PC-3 (cell line): ENCODE measurements at regions not wholly inside any gene's neighbourhood (a gene's known extent, or its start where the extent isn't known, plus 50 kb on each side); places are given as distances from the start of the nearest gene placed in this dataset.

Experiments
- ATAC-seq: fragments of 200-7000 bp; cut with Tn5 transposase; 2 replicates; pipeline ENCODE4 v1.9.1; 2020; ENCODE audit warnings: mild to moderate bottlenecking, moderate library complexity
- BruUV-seq: library from RNA; stranded (reverse); fragments of 400-500 nt; replicated peaks from 2 replicates; lab custom pipeline; 2021; lab: Mats Ljungman, UMichigan
- CTCF ChIA-PET: fragments of 300-600 bp; sonication (Branson Sonifier 250); formaldehyde crosslinking; loops from one replicate; lab custom pipeline; 2022; ENCODE audit warnings: antibody characterized with exemption; lab: Charles Lee
- POLR2A ChIA-PET: fragments of 300-600 bp; sonication (Branson Sonifier 250); formaldehyde crosslinking; loops from one replicate; lab custom pipeline; 2022; ENCODE audit warnings: antibody characterized with exemption; ENCODE audit not compliant: unreplicated experiment; lab: Charles Lee
- DNase-seq: peaks from one replicate; pipeline ENCODE4 v3.0.0-alpha.2; 2015
- H2AFZ ChIP-seq: fragments of 300-600 bp; sonication (generic); 2 replicates; pipeline ENCODE4 v1.6.0; 2016; ENCODE audit warnings: antibody characterized with exemption, low read length
- H3F3A ChIP-seq: fragments of 300-600 bp; sonication (generic); one replicate; pipeline ENCODE4 v1.6.0; 2017; ENCODE audit warnings: antibody characterized with exemption, low read length, control low read depth, mild to moderate bottlenecking; ENCODE audit not compliant: unreplicated experiment
- H3K27ac ChIP-seq: fragments of 300-600 bp; sonication (generic); 2 replicates; pipeline ENCODE4 v1.5.1; 2016; ENCODE audit warnings: mild to moderate bottlenecking, low read length
- H3K27me3 ChIP-seq: fragments of 300-600 bp; sonication (generic); 2 replicates; pipeline ENCODE4 v1.6.1; 2016; ENCODE audit warnings: low read length, mixed read lengths
- H3K36me3 ChIP-seq: fragments of 300-600 bp; sonication (generic); 2 replicates; pipeline ENCODE4 v1.6.1; 2016; ENCODE audit warnings: low read depth, mixed run types, low read length, mixed read lengths
- H3K4me1 ChIP-seq: fragments of 300-600 bp; sonication (generic); 2 replicates; pipeline ENCODE4 v1.5.1; 2016; ENCODE audit warnings: low read length; ENCODE audit not compliant: insufficient read depth
- H3K4me2 ChIP-seq: fragments of 300-600 bp; sonication (generic); 2 replicates; pipeline ENCODE4 v1.6.0; 2016; ENCODE audit warnings: low read length
- H3K4me3 ChIP-seq: fragments of 300-600 bp; sonication (generic); 2 replicates; pipeline ENCODE4 v1.5.1; 2016; ENCODE audit warnings: mild to moderate bottlenecking, low read length, mixed read lengths
- H3K79me2 ChIP-seq: fragments of 300-600 bp; sonication (generic); 2 replicates; pipeline ENCODE4 v1.6.1; 2017; ENCODE audit warnings: low read length, mixed read lengths
- H3K9ac ChIP-seq: fragments of 300-600 bp; sonication (generic); 2 replicates; pipeline ENCODE4 v1.6.0; 2016; ENCODE audit warnings: mild to moderate bottlenecking, low read length
- H3K9me2 ChIP-seq: fragments of 300-600 bp; sonication (generic); replicated peaks from 2 replicates; pipeline ENCODE4 v1.6.1; 2016; ENCODE audit warnings: mixed run types, low read length, mixed read lengths
- H3K9me3 ChIP-seq: fragments of 300-600 bp; sonication (generic); 2 replicates; pipeline ENCODE4 v1.6.1; 2016; ENCODE audit warnings: low read length, mixed read lengths
- H4K20me1 ChIP-seq: fragments of 300-600 bp; sonication (generic); 2 replicates; pipeline ENCODE4 v1.6.1; 2016; ENCODE audit warnings: low read length, mixed read lengths
- CTCF ChIP-seq: fragments of 300-600 bp; sonication (generic); conservative IDR thresholded peaks from 2 replicates; pipeline ENCODE4 v1.5.1; 2017; ENCODE audit warnings: antibody characterized with exemption, low read depth, mild to moderate bottlenecking, low read length
- EZH2 ChIP-seq: fragments of 300-600 bp; sonication (generic); IDR thresholded peaks from one replicate; pipeline ENCODE4 v1.6.1; 2017; ENCODE audit warnings: antibody characterized with exemption, mild to moderate bottlenecking, low read length; ENCODE audit not compliant: unreplicated experiment
- EZH2phosphoT487 ChIP-seq: fragments of 300-600 bp; sonication (generic); IDR thresholded peaks from 2 replicates; pipeline ENCODE4 v1.6.1; 2018; ENCODE audit warnings: mild to moderate bottlenecking, antibody characterized with exemption, low read length, borderline replicate concordance
- intact Hi-C: fragments of 100-400 bp; cut with micrococcal nuclease; formaldehyde crosslinking; loops from 2 replicates; pipeline ENCODE4 v1.9.0; 2023

GRCh38 chr2:225120186-225120585 lies 77.9 kb upstream of the DOCK10 start:
- peak overlapping the region; percentile 77 for H3K27ac ChIP-seq
- H3F3A ChIP-seq = peaks cover 4% of the 10 kb centered on the region
- peak; percentile 78 for ATAC-seq
- H3K4me3 ChIP-seq = no peak overlapping the region
- no peaks in the 10 kb centered on the region for H3K27me3 ChIP-seq
- no peaks in the 10 kb centered on the region for H4K20me1 ChIP-seq
- H2AFZ ChIP-seq = no peak overlapping the region
- H3K36me3 ChIP-seq = no peaks in the 10 kb centered on the region
- H3K9me2 ChIP-seq = no peaks in the 10 kb centered on the region
- BruUV-seq = no TSS peak
- ChIA-PET CTCF (no interaction called here), POLR2A (no interaction called here)
- intact Hi-C loops = loop anchor here (1.0 to 10.0 kb wide), 5 partner anchors 72 to 435 kb away; no protein-coding TSS in a partner anchor
- no peaks in the 10 kb centered on the region for H3K9me3 ChIP-seq
- no peak overlapping the region for H3K9ac ChIP-seq
- peaks cover 65% of the 10 kb centered on the region for H3K4me1 ChIP-seq
- DNase-seq = peak; percentile 94
- H3K79me2 ChIP-seq = no peaks in the 10 kb centered on the region
- TF ChIP-seq CTCF (no peak), EZH2phosphoT487 (no peak), EZH2 (no peak)
- H3K4me2 ChIP-seq = peak overlapping the region; percentile 16; the same call in 1 of the 2 replicates

GRCh38 chr2:225117051-225117716 lies 74.9 kb upstream of the DOCK10 start:
- Histone ChIP-seq H3F3A (peaks cover 4% of the 10 kb centered on the region), H3K27me3 (no peaks in the 10 kb centered on the region), H3K4me3 (no peak overlapping the region), H3K36me3 (no peaks in the 10 kb centered on the region), H3K9me2 (no peaks in the 10 kb centered on the region), H3K4me2 (peak overlapping the region; percentile 2; the same call in 1 of the 2 replicates), H3K9ac (no peak overlapping the region), H2AFZ (no peak overlapping the region), H3K4me1 (peaks cover 46% of the 10 kb centered on the region), H3K27ac (peak overlapping the region; percentile 8), H3K9me3 (no peaks in the 10 kb centered on the region), H3K79me2 (no peaks in the 10 kb centered on the region), H4K20me1 (no peaks in the 10 kb centered on the region)
- intact Hi-C loops = no loop called here
- POLR2A ChIA-PET = no interaction called here
- CTCF ChIA-PET = no interaction called here
- DNase-seq = peak; percentile 69
- ATAC-seq = peak; percentile 70
- no peak for TF ChIP-seq EZH2
- no peak for TF ChIP-seq EZH2phosphoT487
- no peak for TF ChIP-seq CTCF
- no TSS peak for BruUV-seq

DNA sequence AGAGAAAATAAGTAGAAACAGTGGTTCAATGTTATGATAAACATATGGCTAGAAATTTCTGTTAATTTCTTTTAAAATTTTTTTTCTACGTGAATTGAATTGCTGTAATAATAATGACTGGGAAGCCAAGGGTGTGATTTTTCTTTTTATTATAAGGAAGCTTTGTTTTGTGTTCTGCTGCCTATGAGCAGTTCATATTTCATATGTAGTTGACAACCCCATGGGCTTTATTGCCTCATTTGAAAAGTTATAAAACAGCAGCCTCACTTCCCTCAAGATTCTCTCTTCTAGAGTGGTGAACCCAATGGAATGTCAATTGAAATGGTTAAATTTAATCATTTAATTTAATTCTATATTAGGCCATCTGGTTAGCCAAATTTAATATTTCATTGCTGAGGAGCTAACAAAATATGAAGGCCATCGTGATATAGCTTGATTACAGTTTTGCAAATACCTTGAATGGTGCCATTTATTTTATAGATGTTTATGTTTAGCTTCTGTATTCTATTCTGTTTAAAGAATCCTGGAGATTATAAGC lies 72.6 kb upstream of the DOCK10 start:
- intact Hi-C loops = no loop called here
- Histone ChIP-seq H3K4me2 (no peak overlapping the region), H3K4me1 (peaks cover 25% of the 10 kb centered on the region), H2AFZ (no peak overlapping the region), H3K9ac (no peak overlapping the region), H3K4me3 (no peak overlapping the region), H3F3A (no peaks in the 10 kb centered on the region), H3K79me2 (no peaks in the 10 kb centered on the region), H3K36me3 (no peaks in the 10 kb centered on the region), H3K27ac (no peak overlapping the region), H3K9me3 (no peaks in the 10 kb centered on the region), H3K9me2 (no peaks in the 10 kb centered on the region), H4K20me1 (no peaks in the 10 kb centered on the region), H3K27me3 (no peaks in the 10 kb centered on the region)
- ChIA-PET CTCF (no interaction called here), POLR2A (no interaction called here)
- no peak for ATAC-seq
- no peak for DNase-seq
- no peak for TF ChIP-seq CTCF
- no peak for TF ChIP-seq EZH2
- TF ChIP-seq EZH2phosphoT487 = no peak
- no TSS peak for BruUV-seq
